Lower lobe of right lung (tissue), 2 donors: ENCODE measurements at regions not wholly inside any gene's neighbourhood (a gene's known extent, or its start where the extent isn't known, plus 50 kb on each side); places are given as distances from the start of the nearest gene placed in this dataset.
"Not testable (repeated sequence)": the region's sequence is repeated elsewhere in the genome, so short reads cannot be mapped to it uniquely, and the experiment has no call there.

Experiments used
- ATAC-seq, 2 donors: fragments of 200-7000 bp; cut with Tn5 transposase; one replicate each; pipeline ENCODE4 v1.9.1; 2020 to 2022; ENCODE audit warnings: mild to moderate bottlenecking in 2 of 2, moderate library complexity in 2 of 2
- DNase-seq: peaks from one replicate; pipeline ENCODE4 v3.0.0-alpha.2; 2020
- H3K27ac ChIP-seq: fragments of 200-600 bp; one replicate; pipeline ENCODE4 v1.8.0; 2022
- H3K27me3 ChIP-seq: fragments of 200-600 bp; one replicate; pipeline ENCODE4 v1.8.0; 2022; ENCODE audit warnings: low read depth
- H3K36me3 ChIP-seq: fragments of 200-600 bp; one replicate; pipeline ENCODE4 v1.8.0; 2022; ENCODE audit warnings: mild to moderate bottlenecking
- H3K4me1 ChIP-seq: fragments of 200-600 bp; one replicate; pipeline ENCODE4 v1.8.0; 2022
- H3K4me3 ChIP-seq: fragments of 200-600 bp; one replicate; pipeline ENCODE4 v1.8.0; 2022; ENCODE audit warnings: mild to moderate bottlenecking
- H3K9me3 ChIP-seq: fragments of 200-600 bp; one replicate; pipeline ENCODE4 v1.8.0; 2022
- CTCF ChIP-seq: fragments of 200-600 bp; IDR thresholded peaks from one replicate; pipeline ENCODE4 v1.8.0; 2022; ENCODE audit warnings: antibody characterized with exemption, mild to moderate bottlenecking
- intact Hi-C: fragments of 100-400 bp; cut with DNase I; formaldehyde crosslinking; loops from one replicate; pipeline ENCODE4 v1.11.0; 2022
- donor health status: DM: no; HTN: yes; CAD: no; lungs with severe emphysema.

- H3K9me3 ChIP-seq, DNase-seq, H3K27me3 ChIP-seq, H3K4me1 ChIP-seq, H3K36me3 ChIP-seq, H3K4me3 ChIP-seq, intact Hi-C loops, H3K27ac ChIP-seq, ATAC-seq: not testable (repeated sequence)
These were observed 53.4 kb upstream of the MED14 start for GRCh38 chrX:40788698-40789097.

GRCh38 chrX:40792433-40792832 is 57.1 kb upstream of the MED14 start:
- no peak overlapping the region for H3K27ac ChIP-seq
- no peak overlapping the region for H3K4me3 ChIP-seq
- H3K4me1 ChIP-seq: no peaks in the 10 kb centered on the region
- intact Hi-C loops: no loop called here
- H3K9me3 ChIP-seq: no peaks in the 10 kb centered on the region
- DNase-seq: no peak
- TF ChIP-seq CTCF: no peak
- H3K36me3 ChIP-seq: no peaks in the 10 kb centered on the region
- no peak for ATAC-seq
- no peaks in the 10 kb centered on the region for H3K27me3 ChIP-seq

GRCh38 chrX:40794829-40795130 is 59.4 kb upstream of the MED14 start:
- H3K4me3 ChIP-seq, H3K27ac ChIP-seq, DNase-seq, H3K27me3 ChIP-seq, intact Hi-C loops, H3K36me3 ChIP-seq, H3K9me3 ChIP-seq, H3K4me1 ChIP-seq, ATAC-seq: not testable (repeated sequence)

- H3K36me3 ChIP-seq, DNase-seq, H3K4me3 ChIP-seq, intact Hi-C loops, H3K27me3 ChIP-seq, H3K27ac ChIP-seq, H3K9me3 ChIP-seq, ATAC-seq, H3K4me1 ChIP-seq: not testable (repeated sequence)
These were observed 64.4 kb upstream of the MED14 start for GRCh38 chrX:40799745-40800144.

- ATAC-seq (no peak), DNase-seq (no peak)
- no peaks in the 10 kb centered on the region for H3K4me1 ChIP-seq
- no peak overlapping the region for H3K27ac ChIP-seq
- H3K36me3 ChIP-seq: no peaks in the 10 kb centered on the region
- H3K27me3 ChIP-seq: no peaks in the 10 kb centered on the region
- intact Hi-C loops: no loop called here
- TF ChIP-seq CTCF: no peak
- H3K4me3 ChIP-seq: no peak overlapping the region
- H3K9me3 ChIP-seq: no peaks in the 10 kb centered on the region
These were observed 70.1 kb upstream of the MED14 start for GRCh38 chrX:40805404-40805803.

GRCh38 chrX:40806513-40807220 is 71.3 kb upstream of the MED14 start:
- H3K4me3 ChIP-seq: no peak overlapping the region
- no peak for ATAC-seq
- no peak for TF ChIP-seq CTCF
- DNase-seq: no peak
- intact Hi-C loops: no loop called here
- H3K27ac ChIP-seq: no peak overlapping the region
- H3K9me3 ChIP-seq: no peaks in the 10 kb centered on the region
- no peaks in the 10 kb centered on the region for H3K4me1 ChIP-seq
- H3K36me3 ChIP-seq: no peaks in the 10 kb centered on the region
- no peaks in the 10 kb centered on the region for H3K27me3 ChIP-seq

GRCh38 chrX:40807384-40807783 is 72.0 kb upstream of the MED14 start:
- Histone ChIP-seq H3K36me3 (no peaks in the 10 kb centered on the region), H3K27ac (no peak overlapping the region)
- no peak for TF ChIP-seq CTCF

More at GRCh38 chrX:40807384-40807783, 72.0 kb upstream of the MED14 start:
- Histone ChIP-seq H3K4me1 (no peaks in the 10 kb centered on the region), H3K9me3 (no peaks in the 10 kb centered on the region), H3K4me3 (no peak overlapping the region), H3K27me3 (no peaks in the 10 kb centered on the region)
- DNase-seq (no peak), ATAC-seq (no peak)
- intact Hi-C loops: no loop called here
